ENCODE measurements at regions not wholly inside any gene's neighbourhood (a gene's known extent, or its start where the extent isn't known, plus 50 kb on each side); places are given as distances from the start of the nearest gene placed in this dataset.

DNA sequence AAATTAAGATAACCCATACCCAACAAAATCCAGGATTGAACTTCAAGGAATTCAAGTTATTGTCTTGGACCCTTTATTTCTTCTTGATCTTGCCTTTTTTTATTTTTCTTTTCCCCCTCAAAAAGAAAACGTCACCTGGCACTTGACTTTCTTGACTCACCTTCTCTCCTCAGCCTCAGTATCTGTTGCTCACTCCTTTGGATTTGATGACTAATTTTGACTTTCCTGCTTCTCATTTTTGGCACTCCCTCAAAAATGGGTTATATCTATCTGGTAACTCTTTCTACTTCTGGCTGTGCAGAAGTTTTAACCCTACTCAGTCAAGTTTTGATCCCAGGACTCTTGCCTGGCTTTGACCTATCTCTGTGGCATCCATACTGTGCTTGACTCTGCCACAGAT, 66.6 kb upstream of the SPATA31D4 start:
- TF ChIP-seq JUN (IDR thresholded peaks at IDR 0.05) (no peak), SREBF2 (IDR thresholded peaks at IDR 0.05) (no peak), ZNF302 (CRISPR knock-in tag; IDR thresholded peaks at IDR 0.05) (no peak), CEBPB (IDR thresholded peaks at IDR 0.05) (no peak), EP300 (IDR thresholded peaks at IDR 0.05) (no peak), HOXB13 (CRISPR knock-in tag; IDR thresholded peaks at IDR 0.05; ENCODE audit: low read depth) (no peak), RAD21 (conservative IDR thresholded peaks at IDR 0.05 in 1 of 2, IDR thresholded peaks at IDR 0.05 in 1 of 2) (no peak), FOSL2 (IDR thresholded peaks at IDR 0.05) (peak; percentile 29; the same call in 1 of the 2 replicates), FOSL2 (CRISPR knock-in tag; IDR thresholded peaks at IDR 0.05) (peak; percentile 68), EHF (CRISPR knock-in tag; IDR thresholded peaks at IDR 0.05) (no peak), JUNB (IDR thresholded peaks at IDR 0.05) (0 out of 2 replicates have a peak, but pooled peaks have one; percentile 25), NPAS2 (CRISPR knock-in tag; IDR thresholded peaks at IDR 0.05; ENCODE audit: borderline replicate concordance) (no peak)
- TF ChIP-seq, protein P1, sequence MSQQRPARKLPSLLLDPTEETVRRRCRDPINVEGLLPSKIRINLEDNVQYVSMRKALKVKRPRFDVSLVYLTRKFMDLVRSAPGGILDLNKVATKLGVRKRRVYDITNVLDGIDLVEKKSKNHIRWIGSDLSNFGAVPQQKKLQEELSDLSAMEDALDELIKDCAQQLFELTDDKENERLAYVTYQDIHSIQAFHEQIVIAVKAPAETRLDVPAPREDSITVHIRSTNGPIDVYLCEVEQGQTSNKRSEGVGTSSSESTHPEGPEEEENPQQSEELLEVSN (IDR thresholded peaks at IDR 0.05; ENCODE audit: borderline replicate concordance, low read depth) = no peak
- TF ChIP-seq, protein P2, sequence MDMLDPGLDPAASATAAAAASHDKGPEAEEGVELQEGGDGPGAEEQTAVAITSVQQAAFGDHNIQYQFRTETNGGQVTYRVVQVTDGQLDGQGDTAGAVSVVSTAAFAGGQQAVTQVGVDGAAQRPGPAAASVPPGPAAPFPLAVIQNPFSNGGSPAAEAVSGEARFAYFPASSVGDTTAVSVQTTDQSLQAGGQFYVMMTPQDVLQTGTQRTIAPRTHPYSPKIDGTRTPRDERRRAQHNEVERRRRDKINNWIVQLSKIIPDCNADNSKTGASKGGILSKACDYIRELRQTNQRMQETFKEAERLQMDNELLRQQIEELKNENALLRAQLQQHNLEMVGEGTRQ (IDR thresholded peaks at IDR 0.05) = no peak
- 6% methylated on average over 1 of the region's 1 CpG for WGBS (ENCODE audit: missing lambda C conversion rate)
- Histone ChIP-seq H3K27ac (peak overlapping the region in 1 of 2 experiments; percentile 18; a peak in 1 of 6 replicates), H3K4me2 (peak overlapping the region; percentile 41; the same call in 2 of the 3 replicates), H3K4me1 (peaks cover 6% of the 10 kb centered on the region), H3K4me3 (no peak overlapping the region), H3K9me3 (no peaks in the 10 kb centered on the region)
- peak; percentile 63 to 74 for ATAC-seq
- CTCF ChIA-PET = no interaction called here
- DNase-seq (ENCODE audit: low read depth in 1 of 2, low spot score in 1 of 2) = peak in 1 of 2 experiments; percentile 38
- no peak for FAIRE-seq
- POLR2A ChIA-PET = interaction anchor here (0.6 kb wide), 1 partner anchor 54 kb away, joined by 3 read pairs; no protein-coding TSS in a partner anchor

DNA sequence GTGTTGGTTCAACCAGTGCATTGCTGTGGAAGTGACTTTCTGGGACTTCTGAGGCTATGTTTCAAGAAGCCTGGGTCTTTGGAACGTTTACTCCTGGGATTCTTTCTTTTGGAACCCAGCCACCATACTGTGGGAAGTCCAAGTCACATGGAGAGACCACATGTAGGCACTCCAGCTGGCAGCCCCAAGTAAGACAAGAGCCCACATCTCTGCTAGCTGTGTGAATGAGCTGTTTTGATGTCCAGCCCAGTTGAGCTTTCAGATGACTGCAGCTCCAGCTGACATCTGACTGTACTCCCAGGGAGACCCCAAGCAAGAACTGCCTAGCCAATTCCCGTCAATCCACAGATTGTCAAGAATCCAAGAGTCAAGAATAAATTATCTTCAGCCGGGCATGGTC, 60.1 kb upstream of the SPATA31D4 start:
- FAIRE-seq (no peak), DNase-seq (ENCODE audit: low read depth in 1 of 2, low spot score in 1 of 2) (no peak), ATAC-seq (no peak)
- no peak overlapping the region for H3K4me2 ChIP-seq
- H3K4me1 ChIP-seq = peaks cover 14% of the 10 kb centered on the region; the same call in 2 of the 3 replicates
- H3K27ac ChIP-seq = no peak overlapping the region
- TF ChIP-seq ZC3H11A (IDR thresholded peaks at IDR 0.05) = no peak
- H3K4me3 ChIP-seq = no peak overlapping the region
- POLR2A ChIA-PET = interaction anchor here (0.6 kb wide), 1 partner anchor 1111 kb away, joined by 3 read pairs; no protein-coding TSS in a partner anchor
- H3K9me3 ChIP-seq = no peaks in the 10 kb centered on the region
- CTCF ChIA-PET = no interaction called here
- 77% methylated on average over 3 of the region's 3 CpGs for WGBS (ENCODE audit: missing lambda C conversion rate)

DNA sequence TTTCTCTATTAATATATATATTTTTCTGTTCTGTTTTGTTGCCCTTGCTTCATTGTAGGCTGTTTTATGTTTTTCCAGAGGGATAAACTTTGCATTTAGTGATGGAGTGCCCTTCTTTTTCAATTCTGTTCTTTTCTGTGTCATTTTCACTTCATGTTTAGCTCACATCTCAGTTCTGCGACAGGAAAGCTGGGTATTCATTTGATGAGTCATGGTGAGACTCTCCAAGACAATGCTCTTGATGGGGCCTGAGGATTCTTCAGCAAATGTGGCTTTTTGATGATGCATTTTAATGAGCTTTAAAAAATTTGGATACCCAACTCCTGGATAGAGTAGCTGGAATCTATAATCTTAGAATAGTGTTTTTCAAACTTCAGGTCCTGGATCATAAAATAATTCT, 56.5 kb upstream of the SPATA31D4 start:
- ATAC-seq = peak; percentile 50 to 68; a peak in 2 of 6 replicates
- ChIA-PET POLR2A (interaction anchor here (0.8 kb wide), 1 partner anchor 14 kb away, joined by 3 read pairs; no protein-coding TSS in a partner anchor), CTCF (interaction anchor here (0.9 kb wide), 1 partner anchor 9 kb away, joined by 5 read pairs; no protein-coding TSS in a partner anchor)
- Histone ChIP-seq H3K4me1 (peaks cover 14% of the 10 kb centered on the region; the same call in 2 of the 3 replicates), H3K4me3 (no peak overlapping the region), H3K4me2 (peak overlapping the region; percentile 32), H3K27ac (peak overlapping the region; percentile 42 to 63), H3K9me3 (no peaks in the 10 kb centered on the region)
- WGBS (ENCODE audit: missing lambda C conversion rate) = 19% methylated on average over 1 of the region's 1 CpG
- peak; percentile 38 to 44 for DNase-seq (ENCODE audit: low read depth in 1 of 2, low spot score in 1 of 2)
- TF ChIP-seq MAFK (IDR thresholded peaks at IDR 0.05; ENCODE audit: partially characterized antibody) (peak; percentile 60), FOSL2 (IDR thresholded peaks at IDR 0.05) (peak; percentile 54), FOSL2 (CRISPR knock-in tag; IDR thresholded peaks at IDR 0.05) (peak; percentile 82), NR3C1 (IDR thresholded peaks at IDR 0.05) (no peak), NFE2L2 (conservative IDR thresholded peaks at IDR 0.05; ENCODE audit: low read length) (peak; percentile 58)
- no peak for FAIRE-seq

DNA sequence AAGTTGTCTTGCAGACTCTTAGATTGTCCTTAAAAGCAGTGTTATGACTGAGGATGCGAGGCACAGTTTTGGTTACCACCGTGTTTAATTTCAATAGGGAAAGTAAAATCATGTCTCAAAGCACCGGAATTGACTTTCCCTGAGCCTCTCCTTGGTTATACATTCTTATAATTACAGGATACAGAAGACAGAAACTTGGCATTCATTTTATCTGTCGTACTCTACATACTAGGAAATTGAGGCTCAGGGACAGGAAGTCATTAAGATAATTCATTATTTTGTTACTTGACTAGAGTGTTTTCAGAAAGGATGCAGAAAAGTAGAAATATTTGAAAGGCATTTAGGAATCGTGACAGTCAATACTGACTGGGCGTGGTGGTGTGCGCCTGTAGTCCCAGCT, 54.0 kb upstream of the SPATA31D4 start:
- ATAC-seq = no peak
- H3K4me1 ChIP-seq = peaks cover 18% of the 10 kb centered on the region; the same call in 2 of the 3 replicates
- no peak overlapping the region for H3K4me2 ChIP-seq
- TF ChIP-seq EP300 (IDR thresholded peaks at IDR 0.05) (no peak), NFE2L2 (conservative IDR thresholded peaks at IDR 0.05; ENCODE audit: low read length) (no peak), MYC (IDR thresholded peaks at IDR 0.05; ENCODE audit: borderline replicate concordance, low read length) (no peak), HDAC2 (IDR thresholded peaks at IDR 0.05) (no peak), HOXA7 (CRISPR knock-in tag; IDR thresholded peaks at IDR 0.05) (no peak)
- TF ChIP-seq, protein P1 (IDR thresholded peaks at IDR 0.05; ENCODE audit: borderline replicate concordance, low read depth) = no peak
- TF ChIP-seq, protein P3, sequence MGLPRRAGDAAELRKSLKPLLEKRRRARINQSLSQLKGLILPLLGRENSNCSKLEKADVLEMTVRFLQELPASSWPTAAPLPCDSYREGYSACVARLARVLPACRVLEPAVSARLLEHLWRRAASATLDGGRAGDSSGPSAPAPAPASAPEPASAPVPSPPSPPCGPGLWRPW (IDR thresholded peaks at IDR 0.05) = no peak
- TF ChIP-seq, protein P2 (IDR thresholded peaks at IDR 0.05) = no peak
- no peaks in the 10 kb centered on the region for H3K9me3 ChIP-seq
- ChIA-PET POLR2A (interaction anchor here (0.6 kb wide), 1 partner anchor 1279 kb away, joined by 3 read pairs; no protein-coding TSS in a partner anchor), CTCF (no interaction called here)
- no peak for DNase-seq (ENCODE audit: low read depth in 1 of 2, low spot score in 1 of 2)
- no peak for FAIRE-seq
- no peak overlapping the region for H3K4me3 ChIP-seq
- no peak overlapping the region for H3K27ac ChIP-seq
- 93% methylated on average over 7 of the region's 7 CpGs for WGBS (ENCODE audit: missing lambda C conversion rate)
